Esophagus muscularis mucosa (tissue), 3 donors: ENCODE measurements at regions not wholly inside any gene's neighbourhood (a gene's known extent, or its start where the extent isn't known, plus 50 kb on each side); places are given as distances from the start of the nearest gene placed in this dataset.

Experiments used
- POLR2AphosphoS5 ChIP-seq, 2 donors: sonication (generic); formaldehyde crosslinking; IDR thresholded peaks; one replicate each; pipeline ENCODE4 v1.6.1; 2017; ENCODE audit warnings: antibody characterized with exemption in 2 of 2
- TF ChIP-seq, protein P1 (sequence below), 3 experiments: fragments of 200-600 bp in 2 of 3; fragments of 450-650 bp in 1 of 3; sonication (generic) in 2 of 3; IDR thresholded peaks; one replicate each; pipeline ENCODE4 v1.5.1; 2017 to 2019; ENCODE audit warnings: antibody characterized with exemption in 3 of 3, mild to moderate bottlenecking in 2 of 3, moderate library complexity in 1 of 3

- TF ChIP-seq, protein P1, sequence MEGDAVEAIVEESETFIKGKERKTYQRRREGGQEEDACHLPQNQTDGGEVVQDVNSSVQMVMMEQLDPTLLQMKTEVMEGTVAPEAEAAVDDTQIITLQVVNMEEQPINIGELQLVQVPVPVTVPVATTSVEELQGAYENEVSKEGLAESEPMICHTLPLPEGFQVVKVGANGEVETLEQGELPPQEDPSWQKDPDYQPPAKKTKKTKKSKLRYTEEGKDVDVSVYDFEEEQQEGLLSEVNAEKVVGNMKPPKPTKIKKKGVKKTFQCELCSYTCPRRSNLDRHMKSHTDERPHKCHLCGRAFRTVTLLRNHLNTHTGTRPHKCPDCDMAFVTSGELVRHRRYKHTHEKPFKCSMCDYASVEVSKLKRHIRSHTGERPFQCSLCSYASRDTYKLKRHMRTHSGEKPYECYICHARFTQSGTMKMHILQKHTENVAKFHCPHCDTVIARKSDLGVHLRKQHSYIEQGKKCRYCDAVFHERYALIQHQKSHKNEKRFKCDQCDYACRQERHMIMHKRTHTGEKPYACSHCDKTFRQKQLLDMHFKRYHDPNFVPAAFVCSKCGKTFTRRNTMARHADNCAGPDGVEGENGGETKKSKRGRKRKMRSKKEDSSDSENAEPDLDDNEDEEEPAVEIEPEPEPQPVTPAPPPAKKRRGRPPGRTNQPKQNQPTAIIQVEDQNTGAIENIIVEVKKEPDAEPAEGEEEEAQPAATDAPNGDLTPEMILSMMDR (IDR thresholded peaks at IDR 0.05) = no peak
- TF ChIP-seq POLR2AphosphoS5 (IDR thresholded peaks at IDR 0.05) = no peak
Measured at GRCh38 chr3:19029837-19030521, 118.3 kb upstream of the KCNH8 start.
